GM12892 (cell line): ENCODE measurements at regions not wholly inside any gene's neighbourhood (a gene's known extent, or its start where the extent isn't known, plus 50 kb on each side); places are given as distances from the start of the nearest gene placed in this dataset.

Source experiments
- POLR2A ChIP-seq: IDR thresholded peaks from 2 replicates; pipeline ENCODE4 v1.6.1; 2011; ENCODE audit warnings: low read depth, low read length, control low read depth
- POLR2AphosphoS5 ChIP-seq: IDR thresholded peaks from 2 replicates; pipeline ENCODE4 v1.6.1; 2011; ENCODE audit warnings: low read depth, low read length, control low read depth
- TAF1 ChIP-seq: IDR thresholded peaks from 2 replicates; pipeline ENCODE4 v1.6.1; 2011; ENCODE audit warnings: low read depth, mild to moderate bottlenecking, control low read depth, low read length, borderline replicate concordance

GRCh38 chr4:164639001-164639400 lies 114.9 kb upstream of the SMIM31 start:
- TF ChIP-seq POLR2A: no peak
- TF ChIP-seq POLR2AphosphoS5: no peak
- TF ChIP-seq TAF1: no peak
